SK-N-MC (cell line): ENCODE measurements at regions not wholly inside any gene's neighbourhood (a gene's known extent, or its start where the extent isn't known, plus 50 kb on each side); places are given as distances from the start of the nearest gene placed in this dataset.

ENCODE experiments used
- DNase-seq: peaks from one replicate; pipeline ENCODE4 v3.0.0-alpha.2; 2011; ENCODE audit warnings: low read depth, low spot score
- H3K27ac ChIP-seq: fragments of 200-600 bp; sonication (generic); 2 replicates; pipeline ENCODE4 v1.5.1; 2016; ENCODE audit warnings: mixed run types
- H3K36me3 ChIP-seq: fragments of 200-600 bp; sonication (generic); 2 replicates; pipeline ENCODE4 v1.6.1; 2017; ENCODE audit warnings: antibody characterized with exemption, low read length, mixed read lengths; ENCODE audit not compliant: insufficient read depth
- H3K4me3 ChIP-seq: fragments of 200-600 bp; sonication (generic); 2 replicates; pipeline ENCODE4 v1.5.1; 2016
- H3K9ac ChIP-seq: fragments of 200-600 bp; sonication (generic); 2 replicates; pipeline ENCODE4 v1.8.0; 2017; ENCODE audit warnings: mixed run types, mixed read lengths; ENCODE audit not compliant: insufficient read length
- H3K9me3 ChIP-seq: fragments of 200-600 bp; sonication (generic); 2 replicates; pipeline ENCODE4 v1.6.1; 2017; ENCODE audit warnings: low read depth, mild to moderate bottlenecking, antibody characterized with exemption, low read length, moderate library complexity, mixed read lengths
- EZH2 ChIP-seq: fragments of 200-600 bp; sonication (generic); IDR thresholded peaks from one replicate; pipeline ENCODE4 v1.6.1; 2017; ENCODE audit warnings: antibody characterized with exemption
- FOXP2 ChIP-seq: optimal IDR thresholded peaks from 2 replicates; pipeline ENCODE3; 2011; ENCODE audit warnings: mild to moderate bottlenecking, moderate library complexity; ENCODE audit not compliant: insufficient read depth; ENCODE audit errors: extremely low read length, control extremely low read depth
- POLR2AphosphoS5 ChIP-seq: IDR thresholded peaks from 2 replicates; pipeline ENCODE4 v1.6.1; 2012; ENCODE audit warnings: mild to moderate bottlenecking, low read depth, low read length, borderline replicate concordance

- TF ChIP-seq POLR2AphosphoS5: no peak
- no peak for TF ChIP-seq FOXP2
- no peak for TF ChIP-seq EZH2
- DNase-seq: no peak
- Histone ChIP-seq H3K9ac (no peak overlapping the region), H3K4me3 (no peak overlapping the region), H3K27ac (no peak overlapping the region), H3K36me3 (no peaks in the 10 kb centered on the region), H3K9me3 (no peaks in the 10 kb centered on the region)
These were observed 264.7 kb downstream of the PARN start for GRCh38 chr16:14365200-14365851.

GRCh38 chr16:14364386-14365199 lies 265.5 kb downstream of the PARN start:
- Histone ChIP-seq H3K27ac (no peak overlapping the region), H3K36me3 (no peaks in the 10 kb centered on the region), H3K9me3 (no peaks in the 10 kb centered on the region), H3K4me3 (no peak overlapping the region), H3K9ac (no peak overlapping the region)
- no peak for DNase-seq
- TF ChIP-seq EZH2 (no peak), POLR2AphosphoS5 (no peak), FOXP2 (no peak)

GRCh38 chr16:14364112-14364385 lies 266.0 kb downstream of the PARN start:
- Histone ChIP-seq H3K9me3 (no peaks in the 10 kb centered on the region), H3K4me3 (no peak overlapping the region), H3K36me3 (no peaks in the 10 kb centered on the region), H3K9ac (no peak overlapping the region), H3K27ac (no peak overlapping the region)
- no peak for DNase-seq
- TF ChIP-seq EZH2: no peak

- no peak overlapping the region for H3K4me3 ChIP-seq
- H3K9ac ChIP-seq: no peak overlapping the region
- TF ChIP-seq POLR2AphosphoS5 (no peak), EZH2 (no peak), FOXP2 (no peak)
- no peaks in the 10 kb centered on the region for H3K9me3 ChIP-seq
- H3K36me3 ChIP-seq: no peaks in the 10 kb centered on the region
- no peak for DNase-seq
- no peak overlapping the region for H3K27ac ChIP-seq
These were observed 267.2 kb downstream of the PARN start for GRCh38 chr16:14362774-14363371.

- Histone ChIP-seq H3K9ac (no peak overlapping the region), H3K36me3 (no peaks in the 10 kb centered on the region), H3K9me3 (no peaks in the 10 kb centered on the region), H3K27ac (no peak overlapping the region), H3K4me3 (no peak overlapping the region)
- no peak for DNase-seq
- TF ChIP-seq FOXP2 (no peak), EZH2 (no peak), POLR2AphosphoS5 (no peak)
These were observed 269.6 kb downstream of the PARN start for GRCh38 chr16:14360326-14361037.

GRCh38 chr16:14358697-14359305 lies 271.3 kb downstream of the PARN start:
- DNase-seq: no peak
- H3K27ac ChIP-seq: no peak overlapping the region
- H3K4me3 ChIP-seq: no peak overlapping the region
- no peaks in the 10 kb centered on the region for H3K9me3 ChIP-seq
- H3K36me3 ChIP-seq: no peaks in the 10 kb centered on the region
- no peak for TF ChIP-seq EZH2
- TF ChIP-seq FOXP2: no peak
- no peak for TF ChIP-seq POLR2AphosphoS5
- H3K9ac ChIP-seq: no peak overlapping the region

- no peaks in the 10 kb centered on the region for H3K9me3 ChIP-seq
- no peaks in the 10 kb centered on the region for H3K36me3 ChIP-seq
- H3K4me3 ChIP-seq: no peak overlapping the region
- H3K9ac ChIP-seq: no peak overlapping the region
- no peak for DNase-seq
- H3K27ac ChIP-seq: no peak overlapping the region
- TF ChIP-seq FOXP2: no peak
- no peak for TF ChIP-seq EZH2
- no peak for TF ChIP-seq POLR2AphosphoS5
These were observed 272.7 kb downstream of the PARN start for GRCh38 chr16:14357328-14357727.

- H3K9ac ChIP-seq: no peak overlapping the region
- DNase-seq: no peak
- no peaks in the 10 kb centered on the region for H3K36me3 ChIP-seq
- TF ChIP-seq POLR2AphosphoS5 (no peak), FOXP2 (no peak), EZH2 (no peak)
- no peak overlapping the region; the same call in 1 of the 2 replicates for H3K27ac ChIP-seq
- H3K4me3 ChIP-seq: no peak overlapping the region
- H3K9me3 ChIP-seq: no peaks in the 10 kb centered on the region
These were observed 274.0 kb downstream of the PARN start for GRCh38 chr16:14356064-14356463.
